IPS DF 6.9 (cell line): ENCODE measurements at regions not wholly inside any gene's neighbourhood (a gene's known extent, or its start where the extent isn't known, plus 50 kb on each side); places are given as distances from the start of the nearest gene placed in this dataset.

ENCODE experiments used
- DNase-seq: peaks from one replicate; pipeline ENCODE4 v3.0.0-alpha.2; 2013; ENCODE audit warnings: low read depth, low spot score
- H3K27ac ChIP-seq: one replicate; pipeline ENCODE4 v1.5.1; 2013; ENCODE audit warnings: low read length, control low read depth
- H3K27me3 ChIP-seq: 2 replicates; pipeline ENCODE4 v1.6.1; 2013; ENCODE audit warnings: mild to moderate bottlenecking, low read length; ENCODE audit not compliant: control insufficient read depth, insufficient read depth
- H3K36me3 ChIP-seq: 2 replicates; pipeline ENCODE4 v1.6.1; 2013; ENCODE audit warnings: low read length; ENCODE audit not compliant: control insufficient read depth, insufficient read depth
- H3K4me1 ChIP-seq: 2 replicates; pipeline ENCODE4 v1.6.1; 2013; ENCODE audit warnings: low read length; ENCODE audit not compliant: control insufficient read depth, insufficient read depth
- H3K4me3 ChIP-seq: 2 replicates; pipeline ENCODE4 v1.5.1; 2013; ENCODE audit warnings: mild to moderate bottlenecking, low read length
- H3K9me3 ChIP-seq: 2 replicates; pipeline ENCODE4 v1.6.1; 2013; ENCODE audit warnings: low read length, inconsistent platforms; ENCODE audit not compliant: control insufficient read depth, insufficient read depth
- WGBS: extraction: QIAGEN DNeasy Blood & Tissue Kit; methylation state at CpG from one replicate; pipeline ENCODE4 v1.1.7; 2013; ENCODE audit warnings: mixed read lengths, missing lambda C conversion rate; ENCODE audit not compliant: insufficient read length, insufficient coverage; 5-methylcytosine and 5-hydroxymethylcytosine counted together

DNA sequence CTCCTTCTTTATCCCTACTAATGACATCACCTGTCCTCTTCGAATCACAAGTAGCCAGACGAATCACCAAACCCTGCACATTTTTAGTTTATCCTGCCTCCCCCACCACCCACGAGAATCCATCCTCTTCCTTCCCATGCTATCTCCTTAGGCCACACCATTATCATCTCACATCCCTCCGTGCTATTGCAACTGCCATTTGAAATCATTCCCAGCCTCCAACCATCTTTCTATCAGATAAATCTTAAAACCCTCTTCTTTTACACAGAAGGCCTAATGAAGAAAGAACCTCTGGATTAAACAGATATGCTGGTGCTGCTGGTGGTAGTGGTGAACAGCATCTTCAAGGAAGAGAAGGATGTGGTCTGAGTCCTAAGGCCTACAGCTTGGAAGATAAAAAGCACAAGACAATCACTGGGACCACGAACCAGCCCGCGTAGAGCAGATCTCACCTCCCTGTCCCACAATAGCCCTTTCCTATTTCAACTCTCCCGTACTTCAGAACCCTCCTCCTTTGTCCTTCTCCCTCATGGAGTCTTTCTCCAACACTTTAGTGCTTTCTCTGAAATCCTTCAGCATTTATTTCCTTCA is 403.1 kb downstream of the SFMBT2 start:
- no peaks in the 10 kb centered on the region for H3K27me3 ChIP-seq
- H3K27ac ChIP-seq: no peak overlapping the region
- no peak overlapping the region for H3K4me3 ChIP-seq
- WGBS: 100% methylated on average over 2 of the region's 8 CpGs
- H3K4me1 ChIP-seq: no peaks in the 10 kb centered on the region
- DNase-seq: no peak
- no peaks in the 10 kb centered on the region for H3K36me3 ChIP-seq
- no peaks in the 10 kb centered on the region for H3K9me3 ChIP-seq

GRCh38 chr10:7006566-7006965 is 404.3 kb downstream of the SFMBT2 start:
- WGBS: no CpG with 5 or more reads among the region's 2 CpGs
- no peak for DNase-seq

GRCh38 chr10:7003831-7004395 is 406.9 kb downstream of the SFMBT2 start:
- H3K27me3 ChIP-seq: no peaks in the 10 kb centered on the region
- no peak overlapping the region for H3K27ac ChIP-seq
- 0 out of 2 replicates have a peak, but pooled peaks cover 1% of the 10 kb centered on the region for H3K4me1 ChIP-seq

More at GRCh38 chr10:7006566-7006965, 404.3 kb downstream of the SFMBT2 start:
- Histone ChIP-seq H3K4me1 (0 out of 2 replicates have a peak, but pooled peaks cover 1% of the 10 kb centered on the region), H3K9me3 (no peaks in the 10 kb centered on the region), H3K27ac (no peak overlapping the region), H3K36me3 (no peaks in the 10 kb centered on the region), H3K27me3 (no peaks in the 10 kb centered on the region), H3K4me3 (no peak overlapping the region)

GRCh38 chr10:7000061-7000460 is 410.8 kb downstream of the SFMBT2 start:
- H3K4me1 ChIP-seq: 0 out of 2 replicates have a peak, but pooled peaks cover 1% of the 10 kb centered on the region
- no CpG with 5 or more reads among the region's 4 CpGs for WGBS
- H3K27ac ChIP-seq: no peak overlapping the region
- H3K9me3 ChIP-seq: no peaks in the 10 kb centered on the region
- H3K27me3 ChIP-seq: no peaks in the 10 kb centered on the region
- H3K36me3 ChIP-seq: no peaks in the 10 kb centered on the region
- no peak overlapping the region for H3K4me3 ChIP-seq
- DNase-seq: no peak

More at GRCh38 chr10:7003831-7004395, 406.9 kb downstream of the SFMBT2 start:
- no CpG with 5 or more reads among the region's 4 CpGs for WGBS
- Histone ChIP-seq H3K36me3 (no peaks in the 10 kb centered on the region), H3K4me3 (no peak overlapping the region), H3K9me3 (no peaks in the 10 kb centered on the region)
- no peak for DNase-seq

- no CpG with 5 or more reads among the region's 2 CpGs for WGBS
- DNase-seq: no peak
These were observed 411.5 kb downstream of the SFMBT2 start for GRCh38 chr10:6999232-6999925.

DNA sequence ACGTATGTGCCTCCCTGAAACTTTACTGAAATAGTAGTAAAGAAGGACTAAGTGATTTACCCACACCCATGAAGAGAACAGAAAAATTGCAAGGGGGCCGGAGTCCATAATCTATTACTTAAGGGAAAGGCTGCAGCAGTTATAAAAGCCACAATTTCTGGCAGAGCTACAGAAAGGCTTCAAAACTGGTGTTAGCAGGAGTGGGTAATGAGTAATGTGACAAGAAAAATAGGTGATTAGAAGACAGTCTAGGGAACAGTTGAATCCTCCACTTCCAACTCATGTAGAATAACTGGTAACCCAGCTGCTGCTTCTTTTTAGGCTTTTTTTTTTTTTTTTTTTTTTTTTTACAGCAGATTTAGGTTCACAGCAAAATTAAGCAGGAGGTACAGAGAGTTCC is 413.3 kb downstream of the SFMBT2 start:
- H3K9me3 ChIP-seq: no peaks in the 10 kb centered on the region
- H3K27ac ChIP-seq: no peak overlapping the region
- no peaks in the 10 kb centered on the region for H3K36me3 ChIP-seq
- H3K27me3 ChIP-seq: no peaks in the 10 kb centered on the region
- WGBS: no CpG with 5 or more reads among the region's 2 CpGs
- no peak for DNase-seq
- 0 out of 2 replicates have a peak, but pooled peaks cover 1% of the 10 kb centered on the region for H3K4me1 ChIP-seq
- H3K4me3 ChIP-seq: no peak overlapping the region

More at GRCh38 chr10:6999232-6999925, 411.5 kb downstream of the SFMBT2 start:
- Histone ChIP-seq H3K36me3 (no peaks in the 10 kb centered on the region), H3K4me1 (0 out of 2 replicates have a peak, but pooled peaks cover 1% of the 10 kb centered on the region), H3K4me3 (no peak overlapping the region), H3K27me3 (no peaks in the 10 kb centered on the region), H3K9me3 (no peaks in the 10 kb centered on the region), H3K27ac (no peak overlapping the region)

DNA sequence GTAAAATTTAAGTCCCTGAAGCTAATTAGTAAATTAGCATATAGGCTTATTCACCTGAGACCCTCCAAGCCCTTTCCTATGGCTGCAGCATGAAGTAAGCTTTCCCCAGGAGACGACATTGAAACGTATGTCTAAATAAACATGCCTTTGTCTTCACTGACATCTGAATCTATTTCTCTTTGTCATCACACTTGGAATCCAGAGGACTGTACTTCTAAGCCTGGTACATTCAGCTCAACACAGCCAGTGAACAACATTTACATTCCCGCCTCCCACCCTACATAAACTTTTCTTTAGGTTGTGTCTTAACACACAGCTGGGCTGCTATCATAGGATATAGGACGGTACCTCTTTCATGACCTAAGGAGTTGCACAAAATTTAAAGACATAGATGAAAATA is 414.4 kb downstream of the SFMBT2 start:
- Histone ChIP-seq H3K27me3 (no peaks in the 10 kb centered on the region), H3K4me1 (no peaks in the 10 kb centered on the region), H3K27ac (no peak overlapping the region), H3K9me3 (no peaks in the 10 kb centered on the region), H3K4me3 (no peak overlapping the region), H3K36me3 (no peaks in the 10 kb centered on the region)
- WGBS: no CpG with 5 or more reads among the region's 4 CpGs
- DNase-seq: no peak

GRCh38 chr10:6995831-6996230 is 415.0 kb downstream of the SFMBT2 start:
- no peak overlapping the region for H3K27ac ChIP-seq
- no CpG with 5 or more reads among the region's 4 CpGs for WGBS
- H3K4me1 ChIP-seq: no peaks in the 10 kb centered on the region
- no peaks in the 10 kb centered on the region for H3K9me3 ChIP-seq
- H3K36me3 ChIP-seq: no peaks in the 10 kb centered on the region
- no peak for DNase-seq
- no peak overlapping the region for H3K4me3 ChIP-seq
- H3K27me3 ChIP-seq: no peaks in the 10 kb centered on the region

- DNase-seq: no peak
- H3K27me3 ChIP-seq: no peaks in the 10 kb centered on the region
- no peaks in the 10 kb centered on the region for H3K36me3 ChIP-seq
- no peak overlapping the region for H3K27ac ChIP-seq
- no peaks in the 10 kb centered on the region for H3K4me1 ChIP-seq
- no peak overlapping the region for H3K4me3 ChIP-seq
- no CpG with 5 or more reads among the region's 3 CpGs for WGBS
- H3K9me3 ChIP-seq: no peaks in the 10 kb centered on the region
These were observed 415.3 kb upstream of the PRKCQ start for GRCh38 chr10:6995341-6995740.

GRCh38 chr10:6990891-6991290 is 410.8 kb upstream of the PRKCQ start:
- H3K27me3 ChIP-seq: no peaks in the 10 kb centered on the region
- no peak overlapping the region for H3K27ac ChIP-seq
- DNase-seq: no peak
- H3K4me1 ChIP-seq: no peaks in the 10 kb centered on the region
- H3K9me3 ChIP-seq: no peaks in the 10 kb centered on the region
- no peak overlapping the region for H3K4me3 ChIP-seq
- H3K36me3 ChIP-seq: no peaks in the 10 kb centered on the region
